OCI-LY3 (cell line): ENCODE measurements at regions not wholly inside any gene's neighbourhood (a gene's known extent, or its start where the extent isn't known, plus 50 kb on each side); places are given as distances from the start of the nearest gene placed in this dataset.
"Not testable (repeated sequence)": the region's sequence is repeated elsewhere in the genome, so short reads cannot be mapped to it uniquely, and the experiment has no call there.

Experiments
- H2AFZ ChIP-seq: fragments of 200-600, 300-600 bp; shearing (Covaris generic); 2 replicates; pipeline ENCODE4 v1.6.0; 2014; ENCODE audit warnings: antibody characterized with exemption, low read depth, low read length
- H3K27ac ChIP-seq: fragments of 200-600, 300-600 bp; sonication (generic); 2 replicates; pipeline ENCODE4 v1.5.1; 2014; ENCODE audit warnings: mild to moderate bottlenecking, low read length, moderate library complexity, mixed read lengths
- H3K27me3 ChIP-seq: fragments of 200-600, 300-600 bp; sonication (generic); 2 replicates; pipeline ENCODE4 v1.6.1; 2014; ENCODE audit warnings: low read depth, low read length, mixed read lengths
- H3K36me3 ChIP-seq: fragments of 200-600, 300-600 bp; sonication (generic); replicated peaks from 2 replicates; pipeline ENCODE3; 2014; ENCODE audit warnings: low read depth, low read length, mixed read lengths
- H3K4me1 ChIP-seq: fragments of 300-600, 200-600 bp; sonication (generic); 2 replicates; pipeline ENCODE4 v1.6.1; 2014; ENCODE audit warnings: low read length, mixed read lengths
- H3K4me2 ChIP-seq: fragments of 200-600, 300-600 bp; sonication (generic); 2 replicates; pipeline ENCODE4 v1.6.1; 2014; ENCODE audit warnings: low read length, mixed read lengths
- H3K4me3 ChIP-seq: fragments of 300-600, 200-600 bp; sonication (generic); 2 replicates; pipeline ENCODE4 v1.5.1; 2014; ENCODE audit warnings: antibody characterized with exemption, mild to moderate bottlenecking, low read length, moderate library complexity
- H3K79me2 ChIP-seq: fragments of 300-600, 200-600 bp; shearing (Covaris generic); 2 replicates; pipeline ENCODE4 v1.6.1; 2014; ENCODE audit warnings: mild to moderate bottlenecking, low read length, mixed read lengths
- H3K9ac ChIP-seq: fragments of 300-600, 200-600 bp; shearing (Covaris generic); 2 replicates; pipeline ENCODE4 v1.6.0; 2014; ENCODE audit warnings: mild to moderate bottlenecking, low read length, moderate library complexity
- H3K9me3 ChIP-seq: fragments of 200-600, 300-600 bp; shearing (Covaris generic); 2 replicates; pipeline ENCODE4 v1.6.1; 2014; ENCODE audit warnings: low read length, mixed read lengths; ENCODE audit not compliant: insufficient read depth
- H4K20me1 ChIP-seq: fragments of 200-600, 300-600 bp; sonication (generic); 2 replicates; pipeline ENCODE4 v1.6.1; 2016; ENCODE audit warnings: low read length, mixed read lengths; ENCODE audit not compliant: insufficient read depth
- EZH2phosphoT487 ChIP-seq: fragments of 200-600 bp; shearing (Covaris generic); IDR thresholded peaks from 2 replicates; pipeline ENCODE4 v1.6.1; 2018; ENCODE audit warnings: antibody characterized with exemption, mixed run types, low read depth
- TF ChIP-seq, protein P1 (sequence below): fragments of 200-600, 300-600 bp; sonication (generic); IDR thresholded peaks from 2 replicates; pipeline ENCODE4 v1.5.1; 2014; ENCODE audit warnings: antibody characterized with exemption, low read length, low read depth

DNA sequence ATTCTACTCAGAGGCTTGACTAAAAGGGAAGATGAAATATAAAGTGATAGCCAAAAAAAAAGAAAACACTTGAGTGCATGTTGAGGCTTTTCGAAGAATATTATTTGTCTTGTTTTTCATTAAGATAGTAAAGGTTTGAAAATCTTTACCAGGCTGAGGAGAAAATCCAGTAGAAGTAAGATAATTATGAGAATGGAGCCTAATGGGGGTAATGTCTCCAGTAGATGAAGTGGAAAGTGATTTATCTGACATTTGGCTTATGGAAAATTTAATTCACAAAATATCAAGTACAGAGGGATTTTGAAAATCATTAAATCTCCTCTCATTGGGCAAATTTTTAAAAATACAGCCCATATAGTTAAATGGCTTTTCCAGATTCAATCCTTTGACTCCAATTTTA lies 274.9 kb downstream of the SPRY2 start:
- Histone ChIP-seq H4K20me1 (no peaks in the 10 kb centered on the region), H3K9me3 (no peaks in the 10 kb centered on the region), H3K27me3 (no peaks in the 10 kb centered on the region), H3K27ac (no peak overlapping the region), H3K79me2 (no peaks in the 10 kb centered on the region), H3K9ac (no peak overlapping the region), H3K4me3 (no peak overlapping the region), H3K4me1 (no peaks in the 10 kb centered on the region), H3K36me3 (no peaks in the 10 kb centered on the region), H3K4me2 (no peak overlapping the region), H2AFZ (no peak overlapping the region)
- TF ChIP-seq EZH2phosphoT487: no peak
- TF ChIP-seq, protein P1, sequence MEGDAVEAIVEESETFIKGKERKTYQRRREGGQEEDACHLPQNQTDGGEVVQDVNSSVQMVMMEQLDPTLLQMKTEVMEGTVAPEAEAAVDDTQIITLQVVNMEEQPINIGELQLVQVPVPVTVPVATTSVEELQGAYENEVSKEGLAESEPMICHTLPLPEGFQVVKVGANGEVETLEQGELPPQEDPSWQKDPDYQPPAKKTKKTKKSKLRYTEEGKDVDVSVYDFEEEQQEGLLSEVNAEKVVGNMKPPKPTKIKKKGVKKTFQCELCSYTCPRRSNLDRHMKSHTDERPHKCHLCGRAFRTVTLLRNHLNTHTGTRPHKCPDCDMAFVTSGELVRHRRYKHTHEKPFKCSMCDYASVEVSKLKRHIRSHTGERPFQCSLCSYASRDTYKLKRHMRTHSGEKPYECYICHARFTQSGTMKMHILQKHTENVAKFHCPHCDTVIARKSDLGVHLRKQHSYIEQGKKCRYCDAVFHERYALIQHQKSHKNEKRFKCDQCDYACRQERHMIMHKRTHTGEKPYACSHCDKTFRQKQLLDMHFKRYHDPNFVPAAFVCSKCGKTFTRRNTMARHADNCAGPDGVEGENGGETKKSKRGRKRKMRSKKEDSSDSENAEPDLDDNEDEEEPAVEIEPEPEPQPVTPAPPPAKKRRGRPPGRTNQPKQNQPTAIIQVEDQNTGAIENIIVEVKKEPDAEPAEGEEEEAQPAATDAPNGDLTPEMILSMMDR: no peak

DNA sequence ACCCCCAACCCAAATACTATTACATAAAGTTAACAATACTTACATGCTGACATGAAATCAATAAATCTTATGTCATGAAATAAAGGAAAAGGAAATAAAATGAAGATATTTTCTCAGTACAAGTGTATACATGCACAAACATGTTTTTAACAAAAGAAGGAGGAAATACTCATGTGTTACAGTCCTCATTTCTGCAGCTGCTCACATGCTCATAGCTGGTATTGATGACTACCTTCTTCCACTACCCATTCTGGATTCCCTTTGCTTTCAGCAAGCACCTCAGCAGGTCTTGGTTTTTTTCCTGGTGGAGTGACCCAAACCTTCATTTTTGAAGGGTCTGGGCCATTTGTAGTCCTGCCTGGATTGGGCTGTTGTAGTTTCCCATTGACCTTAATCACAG lies 278.5 kb downstream of the SPRY2 start:
- not testable (repeated sequence) for H3K79me2 ChIP-seq, H3K36me3 ChIP-seq, H3K4me2 ChIP-seq, H3K9ac ChIP-seq, H2AFZ ChIP-seq, H3K4me3 ChIP-seq, H3K4me1 ChIP-seq, H4K20me1 ChIP-seq, H3K27me3 ChIP-seq, H3K9me3 ChIP-seq, H3K27ac ChIP-seq

DNA sequence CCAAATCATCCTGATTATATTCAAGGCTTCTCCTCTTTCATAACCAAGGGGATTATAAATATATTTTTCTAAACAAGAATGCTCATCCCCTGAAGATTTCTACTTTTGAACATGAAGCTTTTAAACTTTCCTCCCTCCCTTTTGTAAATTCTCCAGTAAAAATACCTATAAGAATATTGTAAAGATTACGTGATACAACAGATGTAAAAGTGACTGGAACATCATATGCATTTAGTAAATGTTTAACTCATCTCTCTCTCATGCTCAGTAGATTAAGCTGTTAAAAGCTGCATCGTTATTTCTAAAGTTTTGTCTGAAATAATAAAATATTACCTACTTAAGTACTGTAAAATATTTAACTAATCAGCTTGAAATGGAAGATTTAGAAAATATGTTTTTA lies 281.1 kb downstream of the SPRY2 start:
- Histone ChIP-seq H3K4me1 (no peaks in the 10 kb centered on the region), H4K20me1 (no peaks in the 10 kb centered on the region), H3K4me3 (no peak overlapping the region), H3K9ac (no peak overlapping the region), H3K27me3 (no peaks in the 10 kb centered on the region), H3K4me2 (no peak overlapping the region), H3K36me3 (no peaks in the 10 kb centered on the region), H3K27ac (no peak overlapping the region), H2AFZ (no peak overlapping the region), H3K9me3 (no peaks in the 10 kb centered on the region), H3K79me2 (no peaks in the 10 kb centered on the region)
- TF ChIP-seq, protein P1: no peak
- TF ChIP-seq EZH2phosphoT487: no peak

DNA sequence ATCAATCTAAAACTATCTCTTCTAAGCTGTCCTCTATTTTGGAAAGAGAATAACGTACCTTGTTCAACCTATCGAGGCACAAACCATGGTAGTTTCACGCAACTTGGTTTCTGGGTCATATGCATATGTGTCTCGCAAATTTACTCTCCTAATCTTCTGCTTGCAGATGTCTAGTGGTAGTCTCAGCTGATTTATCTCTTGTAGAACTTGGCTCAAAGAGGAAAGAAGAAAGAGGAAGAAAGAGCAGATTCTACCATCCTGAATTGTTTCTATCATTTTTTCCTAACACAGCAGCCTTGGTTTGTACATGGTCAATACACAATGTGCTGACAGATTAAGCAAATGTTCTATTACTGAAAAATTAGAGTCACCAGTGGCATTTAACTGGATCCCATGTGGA lies 282.3 kb downstream of the SPRY2 start:
- no peak for TF ChIP-seq EZH2phosphoT487
- TF ChIP-seq, protein P1: no peak
- Histone ChIP-seq H2AFZ (no peak overlapping the region), H3K27ac (no peak overlapping the region), H3K27me3 (no peaks in the 10 kb centered on the region), H3K9ac (no peak overlapping the region), H3K4me3 (no peak overlapping the region), H3K4me1 (no peaks in the 10 kb centered on the region), H4K20me1 (no peaks in the 10 kb centered on the region), H3K36me3 (no peaks in the 10 kb centered on the region), H3K4me2 (no peak overlapping the region), H3K79me2 (no peaks in the 10 kb centered on the region), H3K9me3 (no peaks in the 10 kb centered on the region)

DNA sequence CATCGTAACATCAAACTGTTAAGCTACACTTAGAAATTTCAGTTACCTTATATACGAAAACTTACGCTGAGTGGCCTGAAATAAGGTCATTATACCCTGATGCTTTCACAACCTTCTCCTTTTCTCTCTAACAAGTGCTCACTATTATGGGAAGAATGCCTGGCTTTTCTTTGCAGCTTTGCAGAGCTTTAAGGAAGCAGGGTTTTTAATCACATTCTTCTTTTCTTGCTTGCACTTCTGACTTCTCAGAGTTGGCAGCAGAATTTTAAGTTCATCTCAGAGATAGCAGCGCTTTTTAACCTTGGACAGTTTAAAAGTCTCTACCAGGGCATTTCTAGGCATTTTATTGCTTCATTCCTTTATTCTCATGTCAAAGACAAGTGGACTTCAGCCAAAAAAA lies 285.1 kb downstream of the SPRY2 start:
- Histone ChIP-seq H3K79me2 (no peaks in the 10 kb centered on the region), H3K36me3 (no peaks in the 10 kb centered on the region), H3K4me3 (no peak overlapping the region), H2AFZ (no peak overlapping the region), H3K27ac (no peak overlapping the region), H3K9me3 (no peaks in the 10 kb centered on the region), H4K20me1 (no peaks in the 10 kb centered on the region), H3K4me1 (no peaks in the 10 kb centered on the region), H3K27me3 (peaks cover 6% of the 10 kb centered on the region; the same call in 1 of the 2 replicates), H3K9ac (no peak overlapping the region), H3K4me2 (no peak overlapping the region)
- no peak for TF ChIP-seq EZH2phosphoT487
- TF ChIP-seq, protein P1: no peak
